Loucy (cell line): ENCODE measurements at regions not wholly inside any gene's neighbourhood (a gene's known extent, or its start where the extent isn't known, plus 50 kb on each side); places are given as distances from the start of the nearest gene placed in this dataset.

Source experiments
- H2AFZ ChIP-seq: fragments of 200-600 bp; sonication (generic); 2 replicates; pipeline ENCODE4 v1.6.0; 2016; ENCODE audit warnings: antibody characterized with exemption, mild to moderate bottlenecking, low read length, moderate library complexity
- H3F3A ChIP-seq: fragments of 200-600 bp; 2 replicates; pipeline ENCODE4 v1.6.0; 2016; ENCODE audit warnings: antibody characterized with exemption, low read depth, mild to moderate bottlenecking
- H3K27me3 ChIP-seq: fragments of 200-600 bp; sonication (generic); 2 replicates; pipeline ENCODE4 v1.6.1; 2014; ENCODE audit warnings: low read length, mild to moderate bottlenecking; ENCODE audit not compliant: insufficient read depth, poor library complexity, severe bottlenecking
- H3K36me3 ChIP-seq: fragments of 200-600 bp; sonication (generic); 2 replicates; pipeline ENCODE4 v1.6.1; 2016; ENCODE audit warnings: low read length; ENCODE audit not compliant: insufficient read depth
- H3K4me1 ChIP-seq: fragments of 200-600 bp; sonication (generic); 2 replicates; pipeline ENCODE4 v1.5.1; 2014; ENCODE audit warnings: low read length, mild to moderate bottlenecking; ENCODE audit not compliant: insufficient read depth, poor library complexity, severe bottlenecking
- H3K4me2 ChIP-seq: fragments of 200-600 bp; sonication (generic); 2 replicates; pipeline ENCODE4 v1.6.0; 2014; ENCODE audit warnings: antibody characterized with exemption, low read length, low read depth, mild to moderate bottlenecking; ENCODE audit not compliant: poor library complexity, severe bottlenecking
- H3K4me3 ChIP-seq: fragments of 200-600 bp; sonication (generic); 2 replicates; pipeline ENCODE4 v1.5.1; 2014; ENCODE audit warnings: low read length, mild to moderate bottlenecking, mixed read lengths; ENCODE audit not compliant: poor library complexity, severe bottlenecking
- H3K79me2 ChIP-seq: fragments of 200-600 bp; sonication (generic); 2 replicates; pipeline ENCODE4 v1.6.1; 2014; ENCODE audit warnings: low read length; ENCODE audit not compliant: insufficient read depth
- H3K9ac ChIP-seq: fragments of 200-600 bp; sonication (generic); 2 replicates; pipeline ENCODE4 v1.6.0; 2014; ENCODE audit warnings: mild to moderate bottlenecking, low read depth, low read length, moderate library complexity; ENCODE audit not compliant: poor library complexity, severe bottlenecking
- H3K9me2 ChIP-seq: fragments of 200-600 bp; sonication (generic); replicated peaks from 2 replicates; pipeline ENCODE4 v1.6.1; 2016; ENCODE audit warnings: low read depth, low read length, mixed read lengths
- H3K9me3 ChIP-seq: fragments of 200-600 bp; sonication (generic); 2 replicates; pipeline ENCODE4 v1.6.1; 2014; ENCODE audit warnings: mild to moderate bottlenecking, antibody characterized with exemption, low read length, low read depth; ENCODE audit not compliant: insufficient read depth
- H4K20me1 ChIP-seq: fragments of 200-600 bp; sonication (generic); 2 replicates; pipeline ENCODE4 v1.6.0; 2014; ENCODE audit warnings: antibody characterized with exemption, low read length, mild to moderate bottlenecking; ENCODE audit not compliant: insufficient read depth, poor library complexity, severe bottlenecking
- CTCF ChIP-seq: fragments of 200-600 bp; sonication (generic); conservative IDR thresholded peaks from 2 replicates; pipeline ENCODE4 v1.5.1; 2014; ENCODE audit warnings: mild to moderate bottlenecking, antibody characterized with exemption, low read length
- EZH2phosphoT487 ChIP-seq: fragments of 200-600 bp; IDR thresholded peaks from 2 replicates; pipeline ENCODE4 v1.6.1; 2018; ENCODE audit warnings: antibody characterized with exemption, mild to moderate bottlenecking, moderate library complexity, borderline replicate concordance

- H3K4me1 ChIP-seq, result no peaks in the 10 kb centered on the region
- no peaks in the 10 kb centered on the region for H3K9me2 ChIP-seq
- H3F3A ChIP-seq, result no peaks in the 10 kb centered on the region
- H3K9me3 ChIP-seq, result no peaks in the 10 kb centered on the region
- H3K27me3 ChIP-seq, result no peaks in the 10 kb centered on the region
- H3K4me2 ChIP-seq, result no peak overlapping the region
- no peak overlapping the region for H3K9ac ChIP-seq
- TF ChIP-seq EZH2phosphoT487, result no peak
- TF ChIP-seq CTCF, result no peak
- no peaks in the 10 kb centered on the region for H4K20me1 ChIP-seq
- H3K4me3 ChIP-seq, result no peak overlapping the region
- H3K79me2 ChIP-seq, result no peaks in the 10 kb centered on the region
- H2AFZ ChIP-seq, result no peak overlapping the region
- no peaks in the 10 kb centered on the region for H3K36me3 ChIP-seq
Observed at GRCh38 chr2:216756435-216756834, 61.1 kb upstream of the IGFBP5 start.

GRCh38 chr2:216754812-216755211 lies 59.5 kb upstream of the IGFBP5 start:
- no peaks in the 10 kb centered on the region for H3K79me2 ChIP-seq
- H3K27me3 ChIP-seq, result no peaks in the 10 kb centered on the region
- H3K9ac ChIP-seq, result no peak overlapping the region
- H4K20me1 ChIP-seq, result no peaks in the 10 kb centered on the region
- no peaks in the 10 kb centered on the region for H3K36me3 ChIP-seq
- H3K4me1 ChIP-seq, result no peaks in the 10 kb centered on the region
- no peak overlapping the region for H3K4me3 ChIP-seq
- no peak overlapping the region for H3K4me2 ChIP-seq
- no peaks in the 10 kb centered on the region for H3K9me2 ChIP-seq
- TF ChIP-seq EZH2phosphoT487 (no peak), CTCF (no peak)
- H3F3A ChIP-seq, result no peaks in the 10 kb centered on the region
- H3K9me3 ChIP-seq, result no peaks in the 10 kb centered on the region
- H2AFZ ChIP-seq, result no peak overlapping the region

GRCh38 chr2:216754336-216754735 lies 59.0 kb upstream of the IGFBP5 start:
- Histone ChIP-seq H3F3A (no peaks in the 10 kb centered on the region), H3K4me1 (no peaks in the 10 kb centered on the region), H3K4me3 (no peak overlapping the region), H4K20me1 (no peaks in the 10 kb centered on the region), H3K9me3 (no peaks in the 10 kb centered on the region), H2AFZ (no peak overlapping the region), H3K79me2 (no peaks in the 10 kb centered on the region), H3K9me2 (no peaks in the 10 kb centered on the region), H3K27me3 (no peaks in the 10 kb centered on the region), H3K9ac (no peak overlapping the region), H3K4me2 (no peak overlapping the region), H3K36me3 (no peaks in the 10 kb centered on the region)
- TF ChIP-seq CTCF, result no peak
- no peak for TF ChIP-seq EZH2phosphoT487
